IPS-NIHi7 (cell line): ENCODE measurements at regions not wholly inside any gene's neighbourhood (a gene's known extent, or its start where the extent isn't known, plus 50 kb on each side); places are given as distances from the start of the nearest gene placed in this dataset.
"Not testable (repeated sequence)": the region's sequence is repeated elsewhere in the genome, so short reads cannot be mapped to it uniquely, and the experiment has no call there.

ENCODE experiments used
- DNase-seq: peaks from one replicate; pipeline ENCODE4 v3.0.0; 2012; ENCODE audit warnings: mixed read lengths; ENCODE audit errors: extremely low spot score

DNA sequence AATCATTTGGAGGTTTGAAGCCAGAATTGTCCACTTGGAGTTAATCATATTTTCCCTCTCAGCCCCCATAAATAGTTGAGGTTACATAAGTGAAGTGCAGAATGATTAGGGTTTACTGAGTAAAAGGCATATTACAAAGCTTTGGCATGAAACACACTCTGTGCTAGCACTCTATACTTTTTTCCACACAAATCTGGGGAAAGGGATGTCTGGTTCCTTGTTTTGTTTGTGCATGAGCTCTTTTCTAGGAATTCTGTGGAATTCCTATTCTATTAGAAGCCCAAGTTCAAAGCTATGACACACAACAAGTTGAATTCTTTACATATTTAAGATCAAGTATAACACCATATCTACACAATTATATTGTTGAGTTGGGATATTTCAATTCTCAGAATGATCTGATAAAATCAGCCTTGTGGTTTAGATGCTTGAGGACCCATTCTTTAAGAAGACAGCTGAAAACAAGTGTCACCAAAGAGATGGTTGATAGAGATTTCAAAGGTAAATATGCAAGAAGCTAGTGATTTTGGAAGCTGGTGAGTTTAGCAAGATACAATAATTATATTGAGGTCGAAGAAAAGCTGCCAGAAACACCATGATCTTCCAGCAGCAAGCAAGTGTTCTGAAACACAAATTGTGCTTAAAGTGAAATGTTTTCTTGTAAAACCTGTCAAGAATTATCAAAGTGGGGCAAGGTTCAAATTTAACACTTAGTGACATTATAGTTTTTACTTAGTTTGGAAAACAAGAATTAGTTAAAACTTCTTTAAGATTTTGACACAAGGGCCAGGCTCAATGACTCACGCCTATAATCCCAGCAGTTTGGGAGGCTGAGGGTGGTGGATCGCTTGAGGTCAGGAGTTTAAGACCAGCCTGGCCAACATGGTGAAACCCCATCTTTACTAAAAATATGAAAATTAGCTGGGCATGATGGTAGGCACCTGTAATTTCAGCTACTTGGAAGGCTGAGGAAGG, 122.6 kb downstream of the INHBA start:
- DNase-seq, result no peak

DNA sequence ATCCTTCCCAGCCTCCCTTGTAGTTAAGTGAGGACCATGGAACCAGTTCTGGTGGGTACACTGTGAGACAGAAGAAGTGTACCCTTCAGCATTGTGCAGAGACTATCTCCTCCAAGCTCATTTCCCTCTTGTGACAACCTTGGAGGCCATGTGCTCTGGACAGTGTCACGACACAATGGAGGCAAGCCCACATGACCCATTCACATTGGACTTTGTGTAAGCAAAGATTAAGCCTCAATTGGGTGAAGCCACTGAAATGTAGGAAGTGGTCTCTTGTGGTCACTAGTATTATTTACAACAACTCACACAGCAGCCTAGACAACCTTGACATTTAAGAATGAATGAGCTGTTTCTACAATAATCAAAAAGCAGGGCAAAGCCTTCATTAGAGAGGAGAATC, 124.2 kb downstream of the INHBA start:
- no peak for DNase-seq

DNA sequence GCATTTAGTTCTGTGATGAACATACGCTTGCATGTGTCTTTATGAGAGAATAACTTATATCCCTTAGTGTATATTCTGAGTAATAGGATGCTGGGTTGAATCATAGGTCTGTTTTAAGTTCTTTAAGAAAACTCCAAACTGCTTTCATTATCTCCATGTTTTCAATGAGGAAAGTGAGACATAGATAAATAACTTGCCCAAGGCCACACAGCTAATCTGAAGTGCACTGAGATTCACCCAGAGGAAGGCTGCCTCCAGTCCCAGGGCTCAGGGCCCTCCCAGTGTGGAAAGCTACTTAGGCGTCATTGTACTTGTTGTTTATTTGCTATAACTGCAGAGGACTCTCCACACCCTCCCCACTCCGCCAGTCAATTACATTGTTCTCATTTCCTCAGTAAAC, 126.7 kb downstream of the INHBA start:
- no peak for DNase-seq

DNA sequence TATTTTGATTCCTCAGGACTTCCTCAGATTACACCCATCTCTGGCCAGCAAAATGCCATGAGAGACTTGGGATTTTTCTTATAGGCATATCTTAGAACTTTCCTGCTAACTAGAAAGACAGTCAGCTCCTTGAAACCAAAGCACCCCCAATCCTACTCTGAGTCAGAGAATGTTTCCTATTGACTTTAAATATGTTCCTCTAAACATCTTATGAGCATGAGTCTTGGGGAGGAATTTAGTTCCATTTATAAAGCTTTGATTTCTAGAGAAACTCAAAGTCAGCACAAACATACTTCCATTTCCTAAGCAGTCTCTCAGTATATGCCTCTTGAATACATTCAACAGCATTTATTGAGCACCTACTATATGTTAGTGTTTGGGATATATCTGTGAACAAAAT, 128.5 kb downstream of the INHBA start:
- no peak for DNase-seq

DNA sequence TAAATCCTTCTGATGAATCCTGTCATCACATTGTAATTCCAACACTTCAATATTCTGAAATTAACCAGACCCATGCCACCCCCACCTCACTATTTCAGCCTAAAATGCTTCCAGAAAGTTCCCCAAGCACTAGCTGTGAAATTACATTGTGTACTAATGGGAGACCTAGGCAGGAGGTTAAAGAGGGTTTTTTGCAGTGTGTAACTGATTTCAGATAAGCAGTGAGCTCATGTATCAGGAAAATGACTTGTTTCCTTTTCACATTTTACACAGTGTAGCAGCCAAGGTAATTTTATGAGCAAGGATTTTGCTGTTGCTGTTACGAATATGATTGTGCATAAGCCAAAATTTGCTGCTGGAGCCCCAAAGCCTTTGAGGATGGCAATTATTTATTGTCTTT, 129.0 kb downstream of the INHBA start:
- DNase-seq, result no peak

DNA sequence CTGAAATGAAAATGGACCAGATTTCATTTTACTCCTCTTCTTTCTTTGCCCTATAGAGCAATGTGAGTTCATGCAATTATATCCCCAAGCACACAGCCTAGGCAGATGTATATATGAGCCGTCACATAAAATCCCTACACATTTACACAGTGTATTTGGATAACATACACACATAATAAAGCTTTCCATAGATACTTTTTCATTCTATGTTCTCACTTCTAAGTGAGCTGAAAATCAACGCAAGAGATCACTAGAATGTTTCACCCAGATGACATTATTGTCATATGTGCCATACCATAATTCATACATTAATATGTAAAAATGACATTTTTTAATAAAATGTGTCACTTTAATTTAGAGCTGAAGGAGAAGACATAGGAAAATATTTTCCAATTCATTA, 129.4 kb downstream of the INHBA start:
- no peak for DNase-seq

DNA sequence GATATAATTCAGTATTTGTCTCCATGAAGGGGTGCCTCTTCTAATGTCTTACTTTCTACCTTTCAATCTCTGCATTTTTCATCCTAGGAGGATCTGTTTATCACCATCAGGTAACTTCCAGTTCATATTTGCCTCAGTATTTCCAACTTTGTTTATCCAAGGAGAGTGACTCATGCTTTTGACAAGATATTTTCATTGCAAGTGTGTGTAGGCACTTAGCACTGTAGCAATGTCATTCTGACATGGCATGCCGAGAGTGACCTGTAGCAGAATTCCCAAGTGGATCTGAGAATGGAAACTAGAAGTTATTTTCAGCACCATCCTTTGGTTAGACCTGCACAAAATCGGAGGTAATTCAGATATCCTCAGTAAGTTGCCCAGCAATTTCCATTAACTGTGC, 129.9 kb downstream of the INHBA start:
- no peak for DNase-seq

DNA sequence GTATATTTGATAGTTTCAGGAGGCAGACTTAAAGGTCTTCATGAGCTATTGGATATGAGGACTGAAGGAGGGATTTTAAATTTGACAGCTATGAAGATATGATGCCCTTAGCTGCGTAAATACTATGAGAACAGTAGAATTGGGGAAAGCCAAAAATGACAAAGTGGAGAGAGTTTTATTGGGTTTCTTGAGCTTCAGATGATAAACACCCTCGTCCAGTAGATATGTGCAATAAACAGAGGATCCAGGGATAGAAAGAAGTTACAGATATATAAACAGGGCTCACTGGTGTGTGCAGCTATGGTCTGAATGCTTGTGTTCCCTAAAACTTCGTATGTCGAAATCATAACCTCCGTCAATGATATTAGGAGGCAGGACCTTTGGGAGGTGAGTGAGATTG, 131.3 kb downstream of the INHBA start:
- DNase-seq, result no peak

DNA sequence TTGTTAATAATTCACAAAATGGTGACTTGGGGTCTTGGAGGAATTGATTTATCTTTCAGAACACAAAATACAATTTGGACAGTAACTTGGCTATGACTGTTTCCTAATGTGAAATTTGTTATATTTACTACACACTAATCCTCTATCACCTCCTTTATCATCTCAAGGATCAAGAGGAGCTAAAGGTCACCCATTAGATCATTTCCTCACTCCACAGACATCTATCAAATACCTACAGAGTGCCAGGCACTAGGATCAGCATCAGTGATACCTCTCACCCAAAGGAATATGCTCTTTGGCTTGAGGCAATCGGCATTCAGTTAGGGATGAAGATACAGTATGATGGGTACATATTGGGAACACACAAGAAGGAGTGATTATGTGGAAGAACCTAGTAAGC, 132.1 kb downstream of the INHBA start:
- DNase-seq, result no peak

DNA sequence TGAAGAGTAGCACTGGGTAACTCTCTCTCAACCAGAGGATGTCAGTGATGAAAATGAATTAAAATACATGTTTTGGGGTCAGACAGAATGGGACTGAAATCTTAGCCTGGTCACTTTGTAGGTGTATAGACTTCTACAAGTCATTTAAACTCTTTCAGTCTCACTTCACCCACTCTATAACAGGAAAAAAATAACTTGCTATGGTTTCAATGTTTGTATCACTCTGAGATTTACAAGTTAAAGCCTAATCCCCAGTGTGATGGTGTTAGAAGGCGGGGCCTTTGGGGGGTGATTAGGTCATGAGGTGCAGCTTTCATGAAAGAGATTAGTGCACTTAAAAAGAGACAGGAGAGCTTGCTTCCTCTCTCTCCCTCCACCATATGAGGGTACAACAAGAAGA, 134.8 kb downstream of the INHBA start:
- no peak for DNase-seq

DNA sequence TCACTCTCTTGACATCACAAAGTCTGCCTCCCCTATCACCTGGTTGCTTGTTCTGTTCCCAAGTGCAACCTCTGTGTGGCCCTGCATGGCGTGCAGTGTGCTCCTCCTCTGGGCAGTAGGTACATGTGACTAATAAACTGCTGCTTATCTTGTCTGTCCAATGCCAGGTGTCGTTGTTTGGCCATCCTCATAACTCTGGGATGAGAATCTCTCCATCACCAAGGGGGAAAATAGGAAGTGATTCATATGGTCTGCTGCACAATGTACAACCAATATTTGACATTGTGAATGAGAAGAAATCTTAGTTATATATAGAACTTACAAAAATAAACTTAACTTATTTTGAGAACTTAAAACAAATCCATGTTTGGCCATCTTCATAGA, 135.2 kb downstream of the INHBA start:
- DNase-seq, result no peak

DNA sequence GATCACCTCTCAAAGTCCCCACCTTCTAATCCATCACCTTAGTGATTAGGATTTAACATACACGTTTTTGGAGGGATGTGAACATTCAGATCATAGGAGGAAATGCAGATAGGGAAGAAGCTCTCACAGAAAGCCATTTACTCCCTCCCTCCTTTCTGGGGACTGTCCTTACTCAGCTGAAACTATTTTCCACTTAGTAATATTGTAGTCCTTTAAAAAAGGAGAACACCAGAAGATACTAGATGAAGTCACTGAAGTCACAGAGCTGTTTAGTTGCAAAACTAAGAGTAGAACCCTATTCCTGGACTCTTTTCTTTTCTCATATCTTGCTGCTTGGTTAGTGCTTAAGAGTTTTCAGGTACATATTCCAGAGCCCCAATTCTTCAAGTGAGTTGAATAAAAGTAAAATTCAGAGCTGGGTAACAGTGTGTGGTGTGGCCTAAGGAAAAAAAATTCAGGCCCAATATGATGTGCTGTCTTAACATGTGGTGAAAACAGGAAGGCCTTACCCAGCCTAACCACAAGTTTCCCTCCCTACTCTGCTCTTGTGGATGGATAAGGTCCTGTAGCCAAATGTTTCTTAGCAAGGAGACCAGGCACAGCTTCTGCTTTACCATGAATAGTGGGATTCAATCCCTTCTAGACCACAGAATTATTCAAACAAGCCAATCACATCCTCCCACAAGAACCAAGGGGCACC, 135.7 kb downstream of the INHBA start:
- no peak for DNase-seq

DNA sequence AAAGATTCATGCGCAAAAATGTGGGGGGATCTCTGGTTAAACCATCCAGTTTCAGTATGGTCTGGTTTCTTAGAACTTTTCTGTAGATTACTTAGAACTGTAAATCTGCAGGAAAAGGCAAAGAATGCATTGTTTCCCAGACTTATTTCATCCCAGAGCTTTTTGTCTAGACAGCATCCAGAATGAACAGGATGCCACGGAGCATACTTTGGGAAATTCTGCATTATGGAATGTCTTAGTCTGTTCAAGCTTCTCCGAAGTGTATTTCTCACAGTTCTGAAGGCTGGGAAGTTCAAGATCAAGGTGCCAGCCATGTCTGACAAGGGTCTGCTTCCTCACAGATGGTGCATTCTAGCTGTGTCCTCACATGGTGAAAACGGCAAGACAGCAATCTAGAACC, 136.3 kb downstream of the INHBA start:
- no peak for DNase-seq

DNA sequence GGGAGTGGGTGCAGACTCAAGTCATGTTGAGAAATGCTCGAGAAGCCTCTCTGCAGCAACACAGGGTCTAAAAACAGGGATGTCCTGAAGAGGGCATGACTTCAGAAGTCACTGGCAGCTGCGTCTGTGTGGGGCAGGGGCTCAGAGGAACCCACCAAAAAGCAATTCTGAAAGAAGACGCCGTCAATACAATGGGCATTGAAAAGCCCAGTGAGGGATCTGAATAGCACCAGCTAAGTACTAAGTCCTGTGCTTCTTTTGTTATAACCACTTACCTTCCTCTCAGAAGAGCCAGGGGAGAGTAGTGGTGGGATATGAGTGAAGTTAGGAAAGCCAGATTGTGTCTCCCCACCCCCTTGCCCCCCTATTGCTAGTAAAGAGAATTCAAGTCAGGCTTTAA, 137.2 kb downstream of the INHBA start:
- no peak for DNase-seq

DNA sequence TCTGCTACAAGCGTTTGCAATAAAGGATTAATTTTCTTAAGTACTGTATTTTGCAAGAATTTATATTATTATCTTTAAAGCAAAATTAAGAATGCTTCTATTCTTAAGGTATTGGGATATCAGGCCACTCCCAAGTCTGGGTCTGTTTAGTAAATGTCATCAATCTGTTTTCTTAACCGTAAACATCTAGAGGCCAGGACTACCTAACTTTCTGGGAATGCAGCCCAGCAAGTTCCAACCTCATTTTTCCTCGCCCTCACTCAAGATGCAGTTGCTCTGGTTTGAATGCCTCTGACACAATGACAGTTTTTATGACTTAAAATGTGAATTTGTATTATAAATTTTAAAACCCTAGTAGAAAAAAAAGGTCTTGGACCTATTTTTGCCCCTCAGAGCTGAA, 143.5 kb downstream of the INHBA start:
- DNase-seq, result no peak

DNA sequence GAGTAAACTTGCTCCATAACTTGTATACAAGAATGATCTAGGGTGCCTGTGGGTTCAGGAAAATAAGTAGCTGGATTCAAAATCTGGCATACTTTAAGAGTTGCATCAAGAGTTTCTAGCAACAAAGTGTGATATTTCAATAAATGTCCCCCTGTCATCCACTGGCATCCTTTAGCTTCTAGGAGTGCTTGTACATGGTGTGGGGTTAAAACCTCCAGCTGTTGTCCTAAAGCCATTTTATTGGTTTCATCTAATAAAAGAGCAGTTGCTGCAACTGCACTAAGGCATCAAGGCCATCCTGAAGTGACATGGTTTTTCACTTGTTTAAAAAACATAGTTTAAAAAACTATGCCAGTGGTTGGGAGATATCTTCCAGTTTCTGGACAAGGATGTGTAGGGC, 148.4 kb downstream of the INHBA start:
- DNase-seq, result no peak

DNA sequence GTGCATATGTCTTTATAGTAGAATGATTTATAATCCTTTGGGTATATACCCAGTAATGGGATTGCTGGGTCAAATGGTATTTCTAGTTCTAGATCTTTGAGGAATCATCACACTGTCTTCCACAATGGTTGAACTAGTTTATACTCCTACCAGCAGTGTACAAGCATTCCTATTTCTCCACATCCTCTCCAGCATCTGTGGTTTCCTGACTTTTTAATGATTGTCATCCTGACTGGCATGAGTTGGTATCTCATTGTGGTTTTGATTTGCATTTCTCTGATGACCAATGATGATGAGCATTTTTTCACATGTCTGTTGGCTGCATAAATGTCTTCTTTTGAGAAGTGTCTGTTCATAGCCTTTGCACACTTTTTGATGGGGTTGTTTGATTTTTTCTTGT, 152.8 kb downstream of the INHBA start:
- not testable (repeated sequence) for DNase-seq

DNA sequence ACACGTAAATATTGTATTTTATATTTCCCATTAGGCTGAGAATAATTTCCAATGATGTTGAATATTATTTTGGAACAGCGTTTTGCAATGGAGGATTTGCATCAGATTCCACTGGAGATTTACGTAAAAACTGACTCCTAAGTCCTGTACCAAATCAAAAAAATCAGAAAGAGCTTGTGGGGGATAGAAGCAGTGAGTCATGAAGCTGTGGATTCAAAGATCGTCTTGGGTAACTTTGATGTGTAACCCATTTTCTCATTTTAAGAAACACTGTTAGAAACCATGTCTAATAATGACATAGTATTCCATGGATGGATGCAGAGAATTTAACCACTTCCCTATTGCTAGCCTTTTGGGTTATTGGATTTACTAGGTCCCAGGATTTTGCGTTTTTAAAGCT, 158.6 kb downstream of the INHBA start:
- no peak for DNase-seq

DNA sequence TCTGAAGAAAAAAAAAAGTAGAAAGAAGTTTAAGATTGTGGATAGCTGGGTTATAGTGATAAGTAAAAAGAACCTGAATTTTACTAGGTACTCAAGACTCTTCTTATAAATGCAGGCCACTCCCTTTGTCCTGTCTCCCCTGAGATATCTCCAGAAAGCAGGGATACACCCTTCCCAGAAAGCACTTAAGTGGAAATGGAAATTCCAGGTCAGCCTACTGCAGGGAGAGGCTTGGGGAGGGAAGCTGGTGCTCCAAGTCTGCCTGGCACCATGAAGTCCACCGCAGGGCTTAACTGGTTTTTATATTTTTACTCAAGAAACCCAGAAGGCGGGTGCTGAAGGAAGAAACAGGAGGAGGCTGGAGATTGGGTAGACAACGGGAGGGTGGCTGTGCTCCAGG, 162.3 kb downstream of the INHBA start:
- no peak for DNase-seq

DNA sequence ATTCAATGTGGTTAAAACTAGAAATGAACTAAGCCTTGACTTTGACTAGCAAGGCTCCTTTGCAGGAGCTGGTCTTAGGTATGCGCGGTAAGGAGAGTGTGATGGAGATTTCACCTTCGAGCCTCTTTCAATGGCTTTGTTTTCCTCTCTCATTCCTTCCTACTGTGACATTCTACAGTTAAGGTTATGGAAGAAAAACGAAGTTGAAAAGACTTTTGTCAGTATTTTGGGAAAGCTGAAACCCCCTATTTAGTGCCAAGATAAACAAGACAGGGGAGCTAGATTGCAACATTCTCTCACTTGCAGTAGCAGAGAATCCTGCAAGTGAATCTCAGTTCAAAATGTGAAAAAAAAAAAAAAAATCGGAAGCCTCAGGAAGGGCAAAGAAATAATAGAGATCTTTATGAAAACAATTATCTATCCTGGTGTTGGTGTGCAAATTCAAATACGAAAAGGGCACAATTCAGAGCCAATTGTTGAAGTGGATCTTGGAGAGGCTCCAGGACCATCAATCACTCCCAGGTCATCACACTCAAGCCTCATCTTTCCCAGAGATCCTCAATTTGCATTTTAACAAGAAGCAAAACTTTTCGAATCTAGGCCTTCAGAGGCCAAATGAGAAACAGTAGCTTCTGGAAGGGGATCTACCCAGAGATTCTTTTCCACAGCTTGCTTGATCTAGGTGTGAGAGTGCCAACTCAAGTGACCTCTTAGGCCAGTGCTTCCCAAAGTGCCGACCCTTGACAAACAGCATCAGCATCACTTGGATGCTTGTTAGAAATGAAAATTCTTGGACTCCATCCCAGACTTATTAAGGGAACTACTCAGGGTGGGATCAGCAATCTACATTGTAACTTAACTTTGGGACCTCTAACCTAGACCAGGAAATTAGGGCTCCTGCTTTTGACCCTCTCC, 163.8 kb downstream of the INHBA start:
- peak; percentile 43 for DNase-seq

DNA sequence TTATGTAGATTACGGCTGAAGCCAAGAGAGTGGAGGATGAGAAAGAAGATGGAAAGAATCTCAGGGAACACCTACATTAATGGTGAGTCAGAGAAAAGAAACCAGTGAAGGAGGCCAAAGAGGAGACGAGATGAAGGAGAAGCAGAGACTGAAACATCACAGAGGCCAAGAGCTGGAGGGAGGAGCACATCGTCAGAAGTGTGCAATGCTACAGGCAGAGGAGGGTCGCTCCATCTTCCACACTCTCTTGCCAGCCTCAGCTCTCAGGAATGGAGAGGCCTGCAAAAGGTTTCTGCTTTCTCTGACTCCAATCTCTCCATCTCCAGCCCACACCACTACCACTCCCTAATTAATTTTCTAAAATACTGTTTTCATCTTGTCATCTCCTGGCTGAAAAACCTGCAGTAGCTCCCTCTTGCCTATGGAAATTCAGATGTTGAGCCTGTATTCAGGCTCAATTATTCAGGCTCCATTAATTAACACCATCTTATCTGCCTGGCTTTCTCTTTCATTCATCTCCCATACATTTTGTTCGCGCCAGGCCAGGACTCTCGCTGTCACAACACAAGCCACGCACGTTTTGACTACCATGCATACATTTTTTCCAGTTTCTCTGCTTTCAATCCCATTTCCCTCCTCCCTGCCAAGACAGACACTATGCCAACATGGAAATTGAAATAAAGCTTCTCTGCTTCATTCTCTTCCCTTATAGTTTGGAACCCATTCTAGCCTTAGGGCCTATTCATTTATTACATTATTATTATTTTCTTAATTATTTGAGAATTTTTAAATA, 165.8 kb downstream of the INHBA start:
- DNase-seq, result no peak
